ENCODE measurements at regions not wholly inside any gene's neighbourhood (a gene's known extent, or its start where the extent isn't known, plus 50 kb on each side); places are given as distances from the start of the nearest gene placed in this dataset.

- no peak for DNase-seq
Observed at GRCh38 chr10:57300718-57301117, 939.7 kb upstream of the ZWINT start.

- DNase-seq, result no peak
Observed at GRCh38 chr10:57294698-57295097, 933.6 kb upstream of the ZWINT start.

DNA sequence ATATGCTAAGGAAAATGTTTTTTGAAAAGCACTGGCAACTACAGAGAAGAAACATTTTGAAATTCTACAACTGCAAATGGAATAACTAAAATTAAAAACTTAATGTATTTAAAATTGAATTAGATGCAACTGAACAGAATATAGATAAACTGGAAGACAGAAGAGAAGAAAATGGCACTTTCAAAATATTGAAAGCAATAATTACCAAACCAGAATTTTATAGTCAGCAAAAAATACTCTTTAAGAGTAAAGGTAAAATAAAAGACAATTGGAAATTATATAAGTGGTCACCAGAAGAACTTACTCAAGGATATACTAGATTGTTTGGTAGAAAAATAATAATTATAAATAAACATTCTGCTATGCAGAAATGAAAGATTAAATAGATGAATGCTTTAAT lies 927.7 kb upstream of the ZWINT start:
- no peak for DNase-seq

DNA sequence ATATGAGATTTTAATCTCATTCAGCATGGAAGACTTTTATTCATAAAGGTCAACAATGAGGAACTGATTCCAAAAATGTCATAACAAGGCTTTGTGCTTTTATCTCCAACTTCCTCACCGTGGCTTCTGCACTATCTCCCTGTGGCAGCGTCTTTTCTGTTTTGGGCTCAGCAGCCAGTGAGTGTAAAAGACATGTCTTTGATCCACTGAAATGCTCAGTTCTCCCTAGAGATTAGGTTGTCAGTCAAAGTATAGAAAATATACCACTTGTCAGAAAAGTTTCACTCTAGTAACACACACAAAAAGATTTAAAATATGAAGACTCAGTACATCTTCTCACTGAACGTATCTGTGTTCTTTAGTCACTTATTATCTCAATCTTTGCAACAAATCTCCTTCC lies 901.8 kb upstream of the ZWINT start:
- no peak for DNase-seq

DNA sequence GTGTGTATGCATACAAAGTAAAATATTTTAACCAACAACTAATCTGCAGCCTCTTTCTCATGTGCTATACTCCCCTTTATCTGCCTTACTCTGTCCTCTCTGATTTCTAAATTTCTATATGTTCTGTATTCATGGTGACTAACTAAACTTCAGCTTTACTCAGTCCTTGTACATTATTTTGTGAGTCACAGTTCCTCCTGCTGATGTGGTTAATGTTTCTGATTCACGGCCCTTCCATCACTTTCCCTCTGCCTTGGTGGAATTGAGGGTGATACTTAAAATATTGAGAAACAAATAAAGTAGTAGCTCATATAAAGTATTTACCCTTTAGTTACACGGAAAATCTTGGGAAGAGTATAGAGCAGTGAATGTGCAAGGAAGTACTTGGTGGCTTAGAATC lies 899.1 kb upstream of the ZWINT start:
- DNase-seq, result no peak

DNA sequence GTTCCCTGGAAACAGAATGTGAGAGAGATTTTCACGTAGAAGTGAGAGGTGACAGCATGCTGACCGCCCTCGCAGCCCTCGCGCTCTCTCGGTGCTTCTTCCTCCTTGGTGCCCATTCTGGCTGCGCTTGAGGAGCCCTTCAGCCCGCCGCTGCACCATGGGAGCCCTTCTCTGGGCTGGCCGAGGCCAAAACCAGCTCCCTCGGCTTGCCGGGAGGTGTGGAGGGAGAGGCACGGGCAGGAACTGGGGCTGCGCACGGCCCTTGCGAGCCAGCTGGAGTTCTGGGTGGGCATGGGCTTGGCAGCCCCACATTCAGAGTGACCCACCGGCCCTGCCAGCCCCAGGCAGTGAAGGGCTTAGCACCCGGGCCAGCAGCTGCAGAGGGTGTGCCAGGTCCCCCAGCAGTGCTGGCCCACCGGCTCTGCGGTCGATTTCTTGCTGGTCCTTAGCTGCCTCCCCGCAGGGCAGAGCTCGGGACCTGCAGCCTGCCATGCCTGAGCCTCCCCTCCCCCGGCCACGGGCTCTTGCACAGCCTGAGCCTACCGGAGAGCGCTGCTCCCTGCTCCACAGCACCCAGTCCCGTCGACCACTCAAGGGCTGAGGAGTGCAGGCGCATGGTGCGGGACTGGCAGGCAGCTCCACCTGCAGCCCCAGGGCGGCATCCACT lies 888.7 kb upstream of the ZWINT start:
- no peak for DNase-seq

DNA sequence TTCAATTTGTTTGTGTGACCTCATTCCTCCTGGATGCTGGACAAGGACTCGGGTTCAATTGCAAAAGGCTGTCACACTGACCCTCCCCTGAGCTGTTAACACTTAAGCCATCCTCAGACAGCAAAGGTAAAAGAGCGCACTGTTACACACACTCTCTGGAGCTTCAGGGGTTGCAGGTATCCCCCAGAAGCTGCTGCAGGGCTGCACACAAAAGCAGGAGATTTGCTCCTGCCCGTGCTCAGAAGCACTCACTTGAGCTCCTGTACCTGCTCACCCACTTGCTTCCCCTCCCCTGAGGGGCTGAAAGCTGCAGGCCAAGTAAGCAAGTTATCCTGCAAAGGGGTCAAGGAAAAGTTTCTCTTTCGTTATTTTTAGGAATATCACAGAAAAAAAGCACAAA lies 886.2 kb upstream of the ZWINT start:
- no peak for DNase-seq

DNA sequence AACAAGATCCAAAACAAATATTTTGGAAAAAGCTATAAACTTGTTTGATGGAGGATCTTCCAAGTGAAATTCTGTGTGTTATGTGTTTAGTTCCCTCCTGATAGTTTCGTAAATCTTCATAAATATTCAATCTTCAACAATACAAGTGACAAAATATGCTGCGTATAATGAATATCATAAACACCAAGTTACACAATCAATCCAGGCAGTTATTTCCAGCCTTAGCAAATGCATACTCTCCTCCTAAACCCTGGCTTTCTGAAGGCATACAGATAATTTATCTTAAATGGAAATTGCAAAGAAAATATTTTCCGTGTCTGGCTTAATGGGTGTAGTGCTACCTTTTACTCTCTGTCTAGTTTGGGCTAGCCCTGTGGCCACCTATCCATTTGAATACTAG lies 864.9 kb upstream of the ZWINT start:
- no peak for DNase-seq

GRCh38 chr10:57224811-57225210 lies 863.8 kb upstream of the ZWINT start:
- DNase-seq, result no peak

DNA sequence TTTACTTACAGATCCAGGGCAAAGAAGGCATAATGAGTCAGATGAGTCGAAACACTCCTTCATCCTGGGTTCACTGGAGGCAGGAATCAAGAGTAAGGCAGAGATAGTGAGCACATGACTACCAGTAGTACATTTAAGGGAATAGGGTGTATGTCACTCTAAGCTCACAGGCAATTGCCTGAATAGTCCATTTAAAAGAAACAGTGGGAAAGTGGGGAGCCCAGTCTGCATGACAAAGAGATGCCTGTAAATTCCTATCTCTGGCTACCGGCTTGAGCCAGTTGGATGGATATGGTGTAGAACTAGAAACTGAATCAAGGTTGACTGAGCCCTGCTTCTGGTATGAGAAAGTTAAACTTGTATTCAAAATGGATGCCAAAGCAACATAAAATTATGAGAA lies 861.5 kb upstream of the ZWINT start:
- DNase-seq, result no peak

GRCh38 chr10:57222129-57222528 lies 861.1 kb upstream of the ZWINT start:
- DNase-seq, result no peak

DNA sequence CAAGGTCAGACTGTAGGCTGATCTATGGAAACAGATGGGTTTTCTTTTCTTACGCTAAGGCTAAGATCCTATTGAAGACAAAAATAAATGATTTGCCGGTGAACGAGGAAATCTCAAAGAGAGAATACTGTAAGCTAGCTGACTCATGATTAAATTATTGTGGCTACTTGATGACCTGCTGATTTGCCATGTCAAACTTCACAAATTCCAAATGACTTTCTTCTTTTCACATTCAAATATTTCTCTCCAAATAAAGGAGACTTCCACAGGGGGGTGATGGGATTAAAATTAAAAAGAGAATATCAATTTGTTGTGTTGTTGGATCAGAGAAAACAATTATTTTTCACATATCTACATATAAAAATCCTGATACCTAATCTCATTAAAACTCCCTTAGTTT lies 860.6 kb upstream of the ZWINT start:
- no peak for DNase-seq

- no peak for DNase-seq
Observed at GRCh38 chr10:57218382-57218781, 857.3 kb upstream of the ZWINT start.

DNA sequence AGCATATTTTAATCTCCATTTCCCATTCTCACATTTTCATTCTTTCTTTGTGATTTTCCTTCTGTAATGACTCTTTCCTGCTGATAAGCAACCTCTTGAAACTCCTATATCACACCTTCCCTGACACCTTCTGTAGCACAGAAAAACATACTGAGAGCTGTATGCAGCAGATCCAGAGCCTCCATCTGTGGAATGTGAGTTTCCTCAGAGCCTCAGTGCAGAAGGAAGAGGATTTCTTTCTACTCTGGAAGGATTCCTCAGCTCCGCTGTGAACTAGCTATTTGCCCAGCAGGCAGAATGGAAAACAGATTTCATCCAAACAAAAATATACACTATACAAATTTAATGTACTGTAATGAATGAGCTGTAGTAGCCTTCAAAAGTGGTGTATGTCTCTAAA lies 841.3 kb upstream of the ZWINT start:
- no peak for DNase-seq

- no peak for DNase-seq
Observed at GRCh38 chr10:57188846-57189245, 827.8 kb upstream of the ZWINT start.

DNA sequence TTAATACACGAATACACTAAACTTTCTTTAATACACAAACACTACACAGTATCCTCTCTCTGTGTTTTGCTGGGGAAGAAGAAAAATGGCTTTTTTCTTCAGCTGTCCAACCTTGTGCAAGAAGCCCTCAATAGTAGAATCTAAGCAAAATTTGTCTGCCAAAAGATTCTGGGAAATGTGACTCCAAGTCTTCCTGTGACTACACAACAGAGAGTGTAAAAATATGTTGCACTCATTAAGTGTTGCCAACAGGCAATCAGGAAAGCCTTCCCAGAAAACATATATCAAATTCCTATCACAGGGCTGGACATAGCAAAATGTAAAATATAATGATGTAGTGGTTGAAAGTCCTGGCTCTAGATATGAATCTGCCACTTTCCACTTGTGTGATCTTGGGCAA lies 825.1 kb upstream of the ZWINT start:
- DNase-seq, result no peak

DNA sequence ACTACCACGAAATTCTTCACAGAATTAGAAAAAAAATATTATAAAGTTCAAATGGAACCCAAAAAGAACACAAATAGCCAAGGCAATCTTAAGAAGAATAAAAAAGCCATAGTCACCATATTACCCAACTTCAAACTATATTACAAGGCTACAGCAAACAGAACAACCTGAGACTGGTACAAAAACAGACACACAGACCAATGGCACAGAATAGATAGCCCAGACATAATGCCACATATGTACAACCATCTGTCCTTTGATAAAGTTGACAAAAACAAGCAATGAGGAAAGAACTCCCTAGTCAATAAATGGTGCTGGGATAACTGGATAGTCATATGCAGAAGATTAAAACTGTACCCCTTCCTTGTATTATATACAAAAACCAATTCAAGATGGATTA lies 808.5 kb upstream of the ZWINT start:
- DNase-seq, result no peak

DNA sequence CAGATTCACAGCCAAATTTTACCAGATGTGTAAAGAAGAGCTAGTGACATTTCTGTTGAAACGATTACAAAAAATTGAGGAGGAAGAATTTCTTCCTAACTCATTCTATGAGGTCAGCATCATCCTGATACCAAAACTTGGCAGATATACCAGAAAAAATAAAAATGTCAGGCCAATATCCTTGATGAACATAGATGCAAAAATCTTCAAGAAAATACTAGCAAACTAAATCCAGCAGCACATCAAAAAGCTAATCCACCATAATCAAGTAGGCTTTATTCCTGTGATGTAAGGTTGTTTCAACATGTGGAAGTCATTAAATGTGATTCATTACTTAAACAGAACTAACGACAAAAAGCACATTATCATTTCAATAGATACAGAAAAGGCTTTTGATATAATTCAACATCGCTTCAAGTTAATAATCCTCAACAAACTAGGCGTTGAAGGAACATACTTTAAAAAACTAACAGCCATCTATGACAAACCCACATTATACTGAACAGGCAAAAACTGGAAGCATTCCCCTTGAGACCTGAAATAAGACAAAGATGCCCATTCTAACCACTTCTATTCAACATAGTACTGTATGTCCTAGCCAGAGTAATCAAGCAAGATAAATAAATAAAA lies 807.7 kb upstream of the ZWINT start:
- no peak for DNase-seq

DNA sequence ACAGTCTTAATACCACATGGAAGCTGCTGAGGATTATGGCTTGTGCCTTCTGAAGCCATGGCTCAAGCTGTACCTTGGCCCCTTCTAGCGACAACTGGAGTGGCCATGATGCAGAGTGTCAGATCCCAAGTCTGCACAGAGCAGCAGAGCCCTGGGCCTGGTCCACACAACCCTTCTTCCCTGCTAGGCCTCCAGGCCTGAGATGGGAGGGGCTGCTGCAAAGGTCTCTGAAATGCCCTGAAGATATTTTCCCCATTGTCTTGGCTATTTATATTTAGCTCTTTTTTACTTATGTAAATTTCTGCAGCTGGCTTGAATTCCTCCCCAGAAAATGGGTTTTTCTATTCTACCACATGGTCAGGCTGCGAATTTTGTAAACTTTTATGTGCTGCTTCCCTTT lies 804.6 kb upstream of the ZWINT start:
- DNase-seq, result no peak

GRCh38 chr10:57162231-57162630 lies 801.2 kb upstream of the ZWINT start:
- no peak for DNase-seq

- no peak for DNase-seq
Observed at GRCh38 chr10:57161157-57161556, 800.1 kb upstream of the ZWINT start.

GRCh38 chr10:57145548-57145947 lies 784.5 kb upstream of the ZWINT start:
- no peak for DNase-seq

GRCh38 chr10:57142925-57143576 lies 782.0 kb upstream of the ZWINT start:
- no peak for DNase-seq

- DNase-seq, result no peak
Observed at GRCh38 chr10:57141708-57142107, 780.6 kb upstream of the ZWINT start.

- no peak for DNase-seq
Observed at GRCh38 chr10:57119684-57120083, 758.6 kb upstream of the ZWINT start.
